Keratinocyte (primary cell): ENCODE measurements at regions not wholly inside any gene's neighbourhood (a gene's known extent, or its start where the extent isn't known, plus 50 kb on each side); places are given as distances from the start of the nearest gene placed in this dataset.

Source experiments
- CTCF ChIP-seq, 3 experiments: IDR thresholded peaks in 1 of 3; conservative IDR thresholded peaks in 1 of 3; optimal IDR thresholded peaks in 1 of 3; 2 replicates in 2 of 3; 3 replicates in 1 of 3; pipeline versions ENCODE3 to v1.5.1; 2011; ENCODE audit warnings: low read length in 3 of 3, mild to moderate bottlenecking in 3 of 3, moderate library complexity in 2 of 3, control low read depth in 1 of 3, inconsistent platforms in 1 of 3; ENCODE audit not compliant: insufficient read depth in 2 of 3; ENCODE audit errors: extremely low read depth in 1 of 3
- EZH2 ChIP-seq: IDR thresholded peaks from one replicate; pipeline ENCODE4 v1.6.1; 2012; ENCODE audit warnings: inconsistent platforms, mild to moderate bottlenecking, low read length, moderate library complexity

- TF ChIP-seq CTCF (optimal IDR thresholded peaks at IDR 0.05 in 1 of 3, IDR thresholded peaks at IDR 0.05 in 1 of 3, conservative IDR thresholded peaks at IDR 0.05 in 1 of 3; ENCODE audit: extremely low read depth in 1 of 3, insufficient read depth in 2 of 3, low read length in 3 of 3) (no peak), EZH2 (no peak)
Measured at GRCh38 chr13:104805346-104805745, 1730.1 kb downstream of the EFNB2 start.
